HG02759 (cell line): ENCODE measurements at regions not wholly inside any gene's neighbourhood (a gene's known extent, or its start where the extent isn't known, plus 50 kb on each side); places are given as distances from the start of the nearest gene placed in this dataset.

ENCODE experiments used
- ATAC-seq: cut with Tn5 transposase; IDR thresholded peaks from one replicate; pipeline ENCODE4 v1.9.1; 2021; ENCODE audit warnings: mild to moderate bottlenecking, moderate library complexity; ENCODE audit not compliant: unreplicated experiment

DNA sequence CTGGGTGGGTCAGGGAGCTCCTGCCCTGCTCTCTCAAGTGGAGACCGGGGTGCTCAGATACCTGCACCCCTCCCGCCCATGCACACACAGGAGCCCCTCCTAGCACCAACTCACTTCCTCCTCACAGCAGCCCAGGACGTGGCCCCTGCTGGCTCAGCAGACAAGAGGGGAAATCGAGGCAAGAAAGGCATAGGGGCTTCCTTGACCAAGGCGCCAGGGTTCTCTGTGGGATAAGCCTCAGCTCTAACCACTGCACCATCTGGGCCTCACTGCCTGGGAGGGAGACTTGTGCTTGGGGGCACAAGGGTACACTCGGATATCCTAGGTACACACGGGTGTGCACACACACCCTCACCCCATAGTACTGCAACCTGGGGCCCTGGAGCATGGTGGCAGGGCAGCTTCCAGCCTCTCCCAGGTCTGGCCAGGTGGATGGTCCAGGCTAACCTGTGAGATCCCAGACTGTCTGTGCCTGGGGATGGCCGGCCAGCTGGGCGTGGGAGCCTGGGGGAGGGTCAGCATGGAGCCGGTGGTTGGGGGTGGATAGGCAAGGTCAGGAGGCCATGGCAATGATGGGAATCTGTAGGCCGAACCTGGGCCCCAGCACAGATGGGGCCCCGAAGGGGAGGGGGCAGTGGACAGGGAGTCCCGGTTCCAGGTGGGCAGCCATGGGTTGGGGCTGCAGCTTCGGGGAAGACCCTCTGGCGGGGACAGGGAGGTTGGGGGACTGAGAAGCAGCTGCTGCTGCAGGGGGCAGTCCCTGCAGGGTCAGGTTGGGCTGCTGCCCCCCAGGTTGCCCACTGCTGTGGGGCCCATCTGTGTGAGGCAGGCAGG lies 312.4 kb downstream of the TMEM121 start:
- no peak for ATAC-seq

DNA sequence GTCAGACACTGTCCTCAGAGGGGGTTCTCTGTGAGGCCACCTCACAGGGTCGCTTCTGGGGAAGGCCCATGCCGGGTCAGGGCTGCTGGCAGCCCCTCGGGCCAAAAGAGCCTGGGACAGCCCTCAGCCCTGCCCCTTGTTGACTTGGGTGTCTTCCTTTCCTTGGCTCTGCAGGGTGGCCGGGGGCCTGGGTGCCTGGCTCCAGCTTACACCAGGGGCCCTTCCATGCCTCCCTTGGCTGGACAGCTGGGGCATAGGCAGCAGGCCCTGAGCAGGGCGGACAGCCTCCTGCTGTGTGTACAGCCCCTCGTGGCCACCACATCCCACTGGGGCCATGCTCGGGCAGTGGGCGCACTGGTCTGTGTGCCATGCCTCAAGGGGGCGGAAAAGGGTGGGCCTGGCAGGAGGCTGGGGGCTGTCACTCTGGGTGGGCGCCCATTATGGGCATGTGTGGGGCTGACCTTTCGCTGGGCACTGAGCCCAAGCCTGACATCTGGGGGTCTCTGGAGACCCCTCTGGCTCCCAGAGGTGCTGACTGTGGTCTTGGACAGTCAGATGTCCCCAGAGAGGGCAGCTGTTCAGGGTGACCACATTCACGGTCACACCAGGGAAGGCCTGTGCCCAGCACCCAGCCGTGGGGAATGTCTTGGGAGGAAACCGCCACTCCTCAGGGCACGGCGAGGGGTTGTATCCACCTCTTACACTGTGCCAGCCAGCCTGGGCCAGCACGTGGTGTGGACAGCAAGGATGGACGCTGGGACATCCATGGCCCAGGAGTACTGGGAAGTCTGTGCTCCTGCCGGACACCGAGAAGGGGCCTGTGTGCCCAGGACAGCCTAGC lies 313.3 kb downstream of the TMEM121 start:
- no peak for ATAC-seq

DNA sequence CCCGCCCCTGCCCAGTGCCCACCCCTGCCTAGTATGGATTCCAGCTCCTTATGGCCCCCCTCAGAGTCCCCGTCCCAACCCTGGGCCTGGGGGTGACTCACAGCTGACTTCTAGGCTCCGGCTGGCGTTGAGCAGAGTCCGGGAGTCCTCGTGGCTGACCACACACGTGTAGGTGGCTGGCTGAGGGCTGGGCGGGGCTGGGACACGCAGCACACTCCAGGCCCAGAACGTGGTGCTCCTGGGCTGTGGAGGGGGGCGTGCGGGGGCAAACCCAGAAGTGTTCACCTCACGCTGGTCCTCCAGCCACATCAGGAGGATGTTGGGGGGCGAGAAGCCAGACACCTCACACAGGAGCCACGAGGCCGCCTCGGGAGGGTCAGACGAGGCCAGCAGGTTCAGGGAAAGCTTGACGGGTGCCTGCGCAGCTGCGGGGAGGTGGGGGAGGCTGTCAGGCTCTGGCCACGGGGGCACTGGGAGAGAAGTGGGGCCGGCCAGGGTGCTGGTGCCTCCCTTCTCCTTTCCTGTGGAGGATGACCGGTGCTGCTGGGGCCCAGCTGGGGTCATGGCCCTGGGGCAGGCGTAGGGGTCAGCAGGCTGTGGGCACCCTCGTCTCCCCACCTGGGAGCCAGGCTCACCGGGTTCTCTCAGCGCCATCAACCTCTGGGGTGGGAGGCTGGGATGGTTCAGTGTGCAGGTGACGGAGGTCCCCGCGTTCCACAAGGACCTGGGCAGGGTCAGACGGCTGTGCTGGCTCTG lies 314.1 kb downstream of the TMEM121 start:
- ATAC-seq, result no peak

DNA sequence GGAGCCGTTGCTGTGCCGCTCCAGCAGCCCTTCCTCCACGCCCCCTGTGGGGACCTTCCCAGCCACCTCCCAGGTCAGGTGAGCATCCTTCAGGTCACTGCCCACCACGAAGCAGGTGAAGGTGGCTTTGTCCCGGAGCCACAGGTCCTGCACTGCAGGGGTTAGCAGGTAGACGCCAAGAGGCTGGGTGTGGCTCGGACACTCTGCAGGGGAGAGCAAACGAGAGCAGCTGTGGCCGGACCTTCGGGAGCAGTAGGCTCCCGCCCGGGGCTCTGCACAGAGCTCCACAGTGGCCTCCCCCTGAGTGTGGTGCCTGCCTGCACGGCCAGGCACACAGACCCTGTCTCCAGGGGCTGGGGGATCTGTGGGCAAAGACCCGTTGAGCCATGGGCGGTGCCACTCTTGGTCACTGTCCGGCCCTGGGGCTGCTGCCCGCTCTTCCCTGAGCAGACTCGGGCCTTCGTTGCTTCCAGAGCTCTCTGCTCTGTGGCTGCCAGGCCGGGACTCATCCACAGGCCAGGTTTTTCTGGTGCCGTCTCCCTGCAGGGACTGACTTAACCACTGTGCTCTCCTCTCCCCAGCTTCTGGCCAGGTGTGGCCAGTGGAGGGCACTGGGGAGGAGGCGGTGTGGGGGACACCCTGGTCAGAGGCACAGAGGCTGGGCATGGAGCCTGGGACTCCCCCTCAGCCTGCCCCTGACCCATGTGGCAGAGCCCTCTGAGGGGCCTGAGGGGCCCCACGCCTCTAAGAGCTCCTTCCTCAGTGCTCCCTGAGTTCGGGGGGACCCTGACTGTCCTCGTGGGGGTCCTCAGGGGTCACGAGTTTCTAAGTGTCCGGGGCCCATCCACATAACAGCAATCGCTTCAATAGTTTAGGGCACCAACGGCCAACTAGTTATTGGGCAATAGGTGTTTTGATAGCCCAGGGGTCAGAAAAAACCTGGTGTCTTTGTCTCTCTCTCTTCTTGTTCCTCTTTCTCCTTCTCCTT lies 314.9 kb downstream of the TMEM121 start:
- no peak for ATAC-seq

DNA sequence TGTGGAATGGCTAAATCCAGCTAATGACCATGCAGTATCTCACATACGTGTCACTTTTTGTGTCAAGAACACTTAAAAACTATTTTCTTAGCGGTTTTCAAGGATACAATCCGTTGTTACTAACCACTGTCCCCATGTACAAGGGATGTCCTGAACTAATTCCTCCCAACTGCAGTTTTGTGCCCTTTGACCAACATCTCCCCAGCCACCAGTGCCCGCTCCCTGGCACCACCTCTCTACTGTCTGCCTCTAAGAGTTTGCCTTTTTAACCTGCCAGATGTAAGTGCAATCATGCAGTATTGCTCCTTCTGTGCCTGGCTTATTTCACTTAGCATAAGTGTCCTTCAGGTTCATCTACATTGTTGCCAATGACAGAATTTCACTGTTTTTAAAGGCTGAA lies 315.7 kb downstream of the TMEM121 start:
- no peak for ATAC-seq

DNA sequence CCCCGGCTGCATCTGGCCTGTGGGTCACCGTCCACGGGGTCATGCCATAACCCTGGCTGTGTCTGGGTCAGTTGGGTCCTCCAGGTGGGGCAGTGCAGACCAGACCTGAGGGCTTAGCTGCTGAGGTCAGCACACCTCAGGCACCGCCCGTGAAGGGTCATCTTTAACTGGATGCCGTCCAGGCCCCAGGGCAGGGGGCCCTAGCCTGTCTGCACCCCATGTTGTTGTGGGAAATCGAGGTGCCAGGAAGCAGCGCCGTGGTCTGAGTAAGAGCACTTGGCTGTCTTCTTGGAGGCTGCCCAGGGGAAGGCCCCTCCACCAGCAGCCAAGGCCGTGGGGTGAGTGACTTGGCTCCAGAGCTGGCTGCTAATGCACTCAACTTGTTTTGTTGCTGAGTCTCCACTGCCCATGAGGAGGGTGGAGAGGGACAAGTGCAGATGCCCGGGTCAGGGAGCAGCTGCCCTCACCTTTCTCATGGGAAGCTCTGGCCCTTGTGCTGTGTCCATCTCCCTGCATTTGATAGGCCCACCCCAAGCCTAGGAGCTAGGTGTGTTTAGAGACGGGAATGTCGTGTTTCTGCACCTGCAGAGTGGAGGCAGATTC lies 317.2 kb downstream of the TMEM121 start:
- no peak for ATAC-seq

DNA sequence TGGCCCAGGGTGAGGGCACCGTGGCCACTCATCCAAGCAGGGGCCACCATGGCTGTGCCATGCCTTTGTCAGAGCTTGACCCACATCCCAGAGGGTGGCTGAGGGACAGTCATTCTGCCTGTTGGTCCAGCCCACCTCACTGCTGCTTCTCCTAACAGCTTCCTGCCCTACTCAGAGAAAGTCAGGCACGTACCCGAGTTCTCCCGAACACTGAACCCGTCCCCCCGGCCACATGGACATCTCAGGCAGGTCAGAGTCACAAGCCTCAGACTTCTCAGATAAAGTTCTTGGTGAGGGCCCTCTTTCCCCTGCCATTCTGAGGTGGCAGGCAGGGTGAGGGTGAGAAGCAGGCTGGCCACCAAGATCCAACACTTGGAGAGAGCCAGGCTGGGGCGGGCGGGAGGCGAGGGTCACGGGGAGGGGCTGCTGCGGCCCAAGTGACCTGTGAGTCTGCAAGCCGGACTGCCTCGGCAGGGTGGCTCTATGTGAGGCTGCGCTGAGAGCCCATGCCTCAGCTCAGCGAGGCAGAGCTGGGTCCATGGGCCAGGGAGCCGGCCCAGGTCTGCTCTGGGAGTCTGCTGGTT lies 317.8 kb downstream of the TMEM121 start:
- ATAC-seq, result no peak

DNA sequence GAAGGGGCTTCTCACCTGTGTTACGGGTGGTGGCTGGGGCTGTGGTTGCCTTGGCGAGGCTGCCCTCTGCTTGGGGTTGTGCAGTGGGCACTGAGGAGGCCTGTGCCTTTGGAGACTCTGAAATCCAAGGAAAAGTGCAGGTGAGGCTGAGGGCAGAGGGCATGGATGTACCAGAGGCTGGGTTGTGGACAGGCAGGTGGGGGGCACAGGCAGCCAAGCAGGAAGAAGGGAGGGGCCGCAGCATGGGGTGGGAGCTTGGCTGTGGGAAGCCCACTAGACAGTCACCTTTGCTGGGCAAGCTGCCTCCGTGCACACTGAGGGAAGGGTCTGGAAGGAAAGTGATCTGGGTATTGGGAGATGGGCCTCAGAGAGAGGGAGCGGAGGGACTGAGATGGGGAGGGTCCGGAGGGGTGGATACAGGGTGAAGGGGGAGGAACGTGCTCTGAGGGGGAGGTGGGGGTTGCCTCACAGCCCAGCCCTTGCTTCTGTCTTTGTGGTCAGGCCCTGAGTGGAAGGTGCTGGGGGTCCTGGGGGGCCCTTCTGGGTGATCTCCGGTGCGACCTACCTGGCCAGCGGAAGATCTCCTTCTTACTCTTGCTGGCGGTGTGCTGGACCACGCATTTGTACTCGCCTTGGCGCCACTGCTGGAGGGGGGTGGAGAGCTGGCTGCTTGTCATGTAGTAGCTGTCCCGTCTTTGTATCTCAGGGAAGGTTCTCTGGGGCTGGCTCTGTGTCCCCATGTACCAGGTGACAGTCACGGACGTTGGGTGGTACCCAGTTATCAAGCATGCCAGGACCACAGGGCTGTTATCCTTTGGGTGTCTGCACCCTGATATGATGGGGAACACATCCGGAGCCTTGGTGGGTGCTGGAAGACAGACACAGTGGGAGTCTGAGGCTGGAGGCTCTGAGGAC lies 318.7 kb downstream of the TMEM121 start:
- no peak for ATAC-seq

DNA sequence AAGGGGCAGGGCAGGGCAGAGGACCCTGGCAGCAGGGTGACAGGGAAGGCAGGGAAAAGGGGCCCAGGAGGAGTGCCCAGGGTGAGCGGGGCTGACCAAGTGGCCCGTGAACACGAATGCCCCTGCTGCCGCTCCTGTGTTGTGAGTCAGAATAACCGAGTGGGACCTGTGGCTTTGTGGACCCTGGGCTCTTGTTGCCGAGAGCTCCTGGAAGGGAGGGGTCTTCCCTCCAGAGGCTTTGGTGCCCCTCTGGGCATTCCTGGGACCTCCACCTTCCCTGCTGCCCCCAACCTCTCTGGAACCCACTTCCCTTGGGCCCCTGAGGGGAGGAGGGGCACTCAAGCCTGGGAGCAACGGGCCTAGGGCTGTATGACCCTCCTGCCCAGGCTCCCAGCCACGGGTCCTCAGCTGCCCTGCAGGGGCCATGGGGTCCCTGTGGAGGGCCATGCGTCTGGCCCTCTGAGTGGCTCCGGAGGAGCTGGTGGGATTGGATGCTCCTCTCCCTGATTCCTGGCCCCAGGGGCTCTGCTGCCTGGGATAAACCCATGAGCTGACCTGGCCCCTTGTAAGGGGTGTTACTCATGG lies 319.4 kb downstream of the TMEM121 start:
- no peak for ATAC-seq

DNA sequence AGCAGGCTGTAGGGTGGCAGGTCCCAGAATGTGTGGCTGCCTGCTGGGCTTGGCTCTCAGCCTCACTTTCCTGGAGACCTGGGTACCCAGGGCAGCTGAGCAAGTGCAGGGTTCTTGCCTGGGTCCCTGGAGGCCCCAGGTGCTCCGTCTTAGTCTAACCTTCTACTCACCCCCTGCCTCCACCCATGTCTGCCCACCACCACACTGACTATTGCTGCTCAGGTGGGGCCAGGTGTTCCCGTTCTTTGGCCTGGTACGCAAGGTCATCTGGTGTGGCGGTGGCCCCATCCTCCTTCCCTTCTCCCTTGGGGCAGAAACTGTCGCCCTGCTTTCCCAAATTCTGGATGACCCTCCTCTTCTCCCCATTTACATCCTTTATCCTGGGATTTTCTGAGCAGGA lies 319.9 kb downstream of the TMEM121 start:
- no peak for ATAC-seq

DNA sequence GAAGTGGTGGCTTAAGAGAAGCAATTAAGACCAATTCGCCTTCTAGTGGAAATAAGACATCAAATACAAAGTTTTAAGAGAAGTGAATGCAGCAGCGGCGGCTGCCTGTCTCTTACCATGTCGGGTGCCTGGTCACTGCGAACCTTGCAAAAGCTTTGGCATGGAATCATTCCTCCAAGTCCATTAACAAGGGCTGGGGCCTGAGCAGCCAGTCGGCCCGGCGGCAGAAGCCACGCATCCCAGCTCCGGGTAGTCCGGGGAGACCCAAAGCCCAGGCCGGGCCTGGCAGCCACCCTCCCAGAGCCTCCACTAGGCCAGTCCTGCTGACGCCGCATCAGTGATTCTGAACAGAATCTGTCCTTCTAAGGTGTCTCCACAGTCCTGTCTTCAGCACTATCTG lies 321.0 kb downstream of the TMEM121 start:
- no peak for ATAC-seq

DNA sequence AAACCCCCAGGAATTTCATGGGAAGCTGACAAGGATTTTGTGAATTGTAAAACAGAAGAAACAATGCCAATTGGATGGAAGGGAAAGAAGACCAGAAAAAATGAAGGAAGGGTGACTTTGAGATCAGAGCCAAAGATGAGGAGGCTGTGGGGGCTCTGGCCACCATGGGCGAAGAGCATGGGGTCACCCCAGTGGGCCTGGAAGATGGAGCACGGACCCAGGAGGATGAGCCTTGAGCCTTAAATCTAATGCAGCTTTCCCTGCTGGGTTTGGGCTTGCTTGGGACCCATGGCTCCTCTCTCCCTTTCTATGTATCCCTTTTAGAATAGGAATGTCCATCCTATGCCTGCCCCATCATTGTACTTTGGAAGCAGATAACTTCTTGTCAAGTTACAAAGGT lies 322.2 kb downstream of the TMEM121 start:
- no peak for ATAC-seq

DNA sequence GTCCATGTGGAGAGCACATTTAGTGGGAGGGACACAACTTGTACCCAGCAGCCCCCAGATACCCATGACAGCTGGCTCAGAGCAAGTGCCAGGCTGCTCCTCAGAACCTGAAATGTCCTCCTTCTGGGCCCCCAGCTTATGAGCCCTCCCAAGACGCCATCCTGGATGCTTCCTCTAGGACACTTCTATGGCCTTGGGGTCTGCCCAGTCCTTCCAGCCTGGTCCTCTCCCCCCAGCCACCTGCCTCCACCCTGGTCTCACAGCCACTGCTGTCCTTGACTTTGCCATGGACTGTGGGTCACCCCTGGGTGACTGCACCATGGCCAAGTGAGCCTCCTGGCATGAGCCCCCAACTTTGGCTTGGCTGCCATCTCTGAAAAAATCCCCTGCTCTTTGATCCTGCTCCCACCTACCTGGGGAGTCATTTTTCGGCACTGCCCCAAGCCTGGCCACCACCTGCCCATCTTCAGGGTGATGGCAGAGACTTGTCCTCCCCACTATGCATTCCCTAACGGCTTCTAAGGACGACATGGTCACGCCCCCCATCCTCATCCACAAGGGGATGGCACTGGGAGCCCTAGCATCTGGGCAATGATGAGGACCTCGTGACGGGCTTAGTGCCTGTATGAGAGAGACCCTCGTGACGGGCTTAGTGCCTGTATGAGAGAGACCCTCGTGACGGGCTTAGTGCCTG lies 323.7 kb downstream of the TMEM121 start:
- ATAC-seq, result no peak

DNA sequence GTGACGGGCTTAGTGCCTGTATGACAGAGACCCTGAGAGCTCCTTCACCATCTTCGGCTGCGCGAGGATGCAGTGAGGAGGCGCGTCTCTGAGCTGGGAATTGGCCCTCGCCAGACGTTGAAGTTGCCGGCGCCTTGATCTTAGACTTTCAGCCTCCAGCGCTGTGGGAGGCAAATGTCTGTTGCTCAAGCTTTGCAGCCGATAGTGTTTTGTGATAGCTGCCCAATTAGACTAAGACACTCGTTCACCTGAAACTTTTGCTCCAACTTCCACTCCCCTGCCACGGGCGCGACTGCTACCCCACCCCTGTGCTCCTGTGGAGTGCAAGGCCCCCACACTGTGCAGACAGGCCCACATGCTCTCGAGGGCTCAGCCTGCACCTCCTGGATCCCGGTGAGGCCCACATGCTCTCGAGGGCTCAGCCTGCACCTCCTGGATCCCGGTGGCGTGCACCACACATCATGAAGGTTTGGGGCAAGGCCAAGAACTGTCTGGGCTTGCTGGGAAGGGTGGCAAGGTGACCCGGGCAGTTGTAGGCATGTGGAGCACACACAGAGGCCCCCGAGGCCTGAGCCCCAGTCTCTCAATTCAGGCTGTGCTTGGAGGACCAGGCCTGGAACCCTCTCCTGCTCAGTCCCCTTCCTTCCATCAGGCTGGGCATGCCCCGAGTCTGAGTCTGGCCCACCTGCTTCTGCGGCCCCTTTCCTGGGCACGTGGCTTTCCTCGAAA lies 324.6 kb downstream of the TMEM121 start:
- ATAC-seq, result no peak

DNA sequence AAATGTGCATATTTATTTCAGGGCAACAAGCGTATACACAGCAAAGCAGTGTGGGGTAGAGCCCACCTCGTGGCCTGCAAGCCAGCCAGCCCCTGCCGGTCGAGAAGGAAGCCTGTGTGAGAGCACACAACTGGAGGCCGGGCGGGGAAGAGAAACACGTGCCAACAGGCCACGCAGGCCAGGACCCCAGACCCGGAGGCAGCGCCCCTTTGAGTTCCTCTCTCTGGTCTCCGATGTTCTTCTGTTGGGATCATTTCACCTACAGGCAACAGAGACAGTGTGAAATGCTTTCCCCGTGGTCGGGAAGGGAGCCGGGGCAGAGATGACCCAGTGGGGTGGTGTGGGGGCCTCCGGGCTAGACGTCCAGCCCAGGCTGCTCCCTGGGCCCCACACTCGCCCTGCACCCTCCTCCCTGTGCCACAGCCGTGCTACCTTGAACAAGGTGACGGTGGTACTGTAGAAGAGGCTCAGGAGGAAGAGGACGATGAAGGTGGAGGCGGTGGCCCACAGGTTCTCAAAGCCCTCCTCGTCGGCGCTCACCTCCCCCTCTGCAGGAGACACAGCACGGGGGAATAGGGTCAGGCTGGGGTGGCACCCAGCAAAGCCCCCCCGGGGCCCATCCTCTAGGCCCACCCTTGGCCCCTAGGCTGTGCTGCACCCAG lies 325.5 kb downstream of the TMEM121 start:
- no peak for ATAC-seq

DNA sequence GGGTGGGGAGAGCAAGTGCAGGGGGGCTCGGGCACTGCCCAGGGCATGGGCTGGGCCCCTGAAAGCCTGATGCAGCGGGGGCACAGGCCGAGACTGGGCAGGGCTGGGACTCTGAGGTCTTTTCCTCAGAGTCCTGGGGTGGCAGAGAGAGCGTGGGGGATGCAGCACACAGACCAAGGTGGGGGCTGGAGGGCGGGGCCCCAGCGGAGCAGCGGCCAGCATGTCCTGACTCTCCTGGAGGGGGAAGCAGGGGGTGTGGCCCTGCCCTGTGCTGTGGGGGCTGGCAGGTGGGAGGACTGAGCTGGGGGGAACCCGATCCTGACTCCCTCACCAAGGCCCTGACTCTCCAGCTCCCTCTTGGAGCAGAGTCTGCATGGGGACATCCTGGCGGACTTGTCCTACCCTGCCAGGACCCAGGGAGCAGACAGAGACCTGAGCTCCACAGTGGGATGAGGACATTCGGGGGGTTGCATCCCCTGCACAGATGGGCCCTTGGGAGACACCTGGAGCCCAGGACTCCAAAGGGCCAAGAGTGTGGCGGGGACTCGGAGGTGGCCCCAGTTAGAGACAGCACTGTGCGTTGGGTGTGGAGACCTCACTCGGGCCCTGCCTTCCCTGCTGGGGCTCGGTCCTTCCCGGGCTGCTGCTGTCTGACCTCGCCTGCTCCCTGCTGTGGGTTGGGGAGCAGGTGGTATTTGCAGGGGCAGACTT lies 326.1 kb downstream of the TMEM121 start:
- no peak for ATAC-seq
